Neural cell (in vitro differentiated cells): ENCODE measurements at regions not wholly inside any gene's neighbourhood (a gene's known extent, or its start where the extent isn't known, plus 50 kb on each side); places are given as distances from the start of the nearest gene placed in this dataset.

ENCODE experiments used
- H2AFZ ChIP-seq: fragments of 200-600, 300-800 bp; sonication (generic), shearing (Covaris generic); 2 replicates; pipeline ENCODE4 v1.6.0; 2014; ENCODE audit warnings: low read depth, mild to moderate bottlenecking, antibody characterized with exemption, low read length, moderate library complexity
- H3F3A ChIP-seq: fragments of 200-600 bp; shearing (Covaris generic); 2 replicates; pipeline ENCODE4 v1.6.1; 2016; ENCODE audit warnings: mild to moderate bottlenecking, moderate library complexity, mixed read lengths, antibody characterized with exemption, low read length; ENCODE audit not compliant: insufficient read depth, poor library complexity, severe bottlenecking
- H3K27ac ChIP-seq: fragments of 200-600, 300-800 bp; sonication (generic), shearing (Covaris generic); 2 replicates; pipeline ENCODE4 v1.5.1; 2014; ENCODE audit warnings: mild to moderate bottlenecking, low read length, moderate library complexity
- H3K27me3 ChIP-seq: fragments of 300-800, 200-600 bp; sonication (generic), shearing (Covaris generic); 2 replicates; pipeline ENCODE4 v1.6.0; 2014; ENCODE audit warnings: mild to moderate bottlenecking, low read depth, low read length, moderate library complexity; ENCODE audit not compliant: insufficient read depth
- H3K36me3 ChIP-seq: fragments of 300-800, 200-600 bp; sonication (generic), shearing (Covaris generic); 2 replicates; pipeline ENCODE4 v1.5.1; 2014; ENCODE audit warnings: mild to moderate bottlenecking, antibody characterized with exemption, low read length, moderate library complexity; ENCODE audit not compliant: insufficient read depth
- H3K4me2 ChIP-seq: fragments of 300-800, 200-600 bp; sonication (generic), shearing (Covaris generic); 2 replicates; pipeline ENCODE4 v1.6.0; 2014; ENCODE audit warnings: mild to moderate bottlenecking, low read length
- H3K4me3 ChIP-seq: fragments of 300-800, 200-600 bp; sonication (generic), shearing (Covaris generic); 2 replicates; pipeline ENCODE4 v1.5.1; 2014; ENCODE audit warnings: mild to moderate bottlenecking, low read length, moderate library complexity
- H3K79me2 ChIP-seq: fragments of 200-600 bp; shearing (Covaris generic); replicated peaks from 2 replicates; pipeline ENCODE4 v1.6.0; 2014; ENCODE audit warnings: mild to moderate bottlenecking, low read length, moderate library complexity; ENCODE audit not compliant: insufficient read depth
- H3K9ac ChIP-seq: fragments of 300-800, 200-600 bp; sonication (generic), shearing (Covaris generic); 2 replicates; pipeline ENCODE4 v1.6.1; 2016; ENCODE audit warnings: mild to moderate bottlenecking, low read length, mixed read lengths
- H3K9me2 ChIP-seq: fragments of 200-600 bp; shearing (Covaris generic); 2 replicates; pipeline ENCODE4 v1.6.1; 2016; ENCODE audit warnings: mild to moderate bottlenecking, low read length, mixed read lengths; ENCODE audit not compliant: insufficient read depth
- H3K9me3 ChIP-seq: fragments of 200-600, 300-800 bp; sonication (generic), shearing (Covaris generic); 2 replicates; pipeline ENCODE4 v1.6.1; 2016; ENCODE audit warnings: mild to moderate bottlenecking, mixed run types, low read length, moderate library complexity, mixed read lengths
- H4K20me1 ChIP-seq: fragments of 200-600 bp; shearing (Covaris generic); 2 replicates; pipeline ENCODE4 v1.6.1; 2016; ENCODE audit warnings: mild to moderate bottlenecking, mixed run types; ENCODE audit not compliant: insufficient read depth
- EP300 ChIP-seq: fragments of 450-650 bp; conservative IDR thresholded peaks from 2 replicates; pipeline ENCODE4 v1.6.1; 2014; ENCODE audit warnings: antibody characterized with exemption, mild to moderate bottlenecking, moderate library complexity; ENCODE audit not compliant: poor library complexity, severe bottlenecking
- EZH2 ChIP-seq: fragments of 200-600, 300-800 bp; shearing (Covaris generic), sonication (generic); IDR thresholded peaks from 2 replicates; pipeline ENCODE4 v1.6.1; 2014; ENCODE audit warnings: antibody characterized with exemption, low read length, borderline replicate concordance, mild to moderate bottlenecking; ENCODE audit not compliant: insufficient read depth, poor library complexity, severe bottlenecking
- MXI1 ChIP-seq: fragments of 450-650 bp; conservative IDR thresholded peaks from 2 replicates; pipeline ENCODE4 v1.6.1; 2014; ENCODE audit warnings: antibody characterized with exemption, mild to moderate bottlenecking; ENCODE audit not compliant: poor library complexity, severe bottlenecking
- POLR2AphosphoS5 ChIP-seq: IDR thresholded peaks from 2 replicates; pipeline ENCODE4 v1.6.1; 2012
- RAD21 ChIP-seq: fragments of 450-650 bp; conservative IDR thresholded peaks from 2 replicates; pipeline ENCODE4 v1.6.1; 2014; ENCODE audit warnings: antibody characterized with exemption, mild to moderate bottlenecking, moderate library complexity
- SMC3 ChIP-seq: fragments of 450-650 bp; conservative IDR thresholded peaks from 2 replicates; pipeline ENCODE4 v1.6.1; 2014; ENCODE audit warnings: antibody characterized with exemption, mild to moderate bottlenecking, moderate library complexity; ENCODE audit not compliant: poor library complexity
- TAF1 ChIP-seq: IDR thresholded peaks from 2 replicates; pipeline ENCODE4 v1.6.1; 2012; ENCODE audit warnings: low read depth
- TF ChIP-seq, protein P1 (sequence below): fragments of 450-650 bp; IDR thresholded peaks from 2 replicates; pipeline ENCODE4 v1.5.1; 2014; ENCODE audit warnings: antibody characterized with exemption, mild to moderate bottlenecking, moderate library complexity; ENCODE audit not compliant: poor library complexity, severe bottlenecking
- TF ChIP-seq, protein P2 (sequence below): IDR thresholded peaks from 2 replicates; pipeline ENCODE4 v1.6.1; 2012; ENCODE audit warnings: borderline replicate concordance

DNA sequence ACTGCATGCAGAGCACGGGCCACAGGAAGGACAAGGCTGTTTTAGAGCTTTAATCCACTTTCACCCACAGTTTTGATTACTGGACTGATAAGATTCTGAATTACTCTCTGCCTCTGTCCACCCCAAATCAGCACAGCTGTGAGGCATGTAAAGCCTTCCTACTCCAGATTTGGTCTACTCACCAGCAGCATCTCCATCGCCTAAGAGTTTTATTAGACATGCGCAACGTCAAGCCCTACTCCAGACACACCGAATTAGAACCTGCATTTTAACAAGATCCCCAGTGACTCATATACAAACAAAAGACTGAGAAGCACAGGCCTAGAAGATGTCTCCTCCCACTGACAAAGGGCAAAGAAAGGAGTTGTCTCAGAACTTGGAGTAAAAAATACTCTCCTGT lies 221.2 kb downstream of the TUSC7 start:
- no peaks in the 10 kb centered on the region for H3K9me3 ChIP-seq
- no peak overlapping the region for H3K27ac ChIP-seq
- no peak overlapping the region for H2AFZ ChIP-seq
- H3K27me3 ChIP-seq: no peaks in the 10 kb centered on the region
- H3K79me2 ChIP-seq: no peaks in the 10 kb centered on the region
- H3K9me2 ChIP-seq: no peaks in the 10 kb centered on the region
- no peaks in the 10 kb centered on the region for H3F3A ChIP-seq
- TF ChIP-seq, protein P1, sequence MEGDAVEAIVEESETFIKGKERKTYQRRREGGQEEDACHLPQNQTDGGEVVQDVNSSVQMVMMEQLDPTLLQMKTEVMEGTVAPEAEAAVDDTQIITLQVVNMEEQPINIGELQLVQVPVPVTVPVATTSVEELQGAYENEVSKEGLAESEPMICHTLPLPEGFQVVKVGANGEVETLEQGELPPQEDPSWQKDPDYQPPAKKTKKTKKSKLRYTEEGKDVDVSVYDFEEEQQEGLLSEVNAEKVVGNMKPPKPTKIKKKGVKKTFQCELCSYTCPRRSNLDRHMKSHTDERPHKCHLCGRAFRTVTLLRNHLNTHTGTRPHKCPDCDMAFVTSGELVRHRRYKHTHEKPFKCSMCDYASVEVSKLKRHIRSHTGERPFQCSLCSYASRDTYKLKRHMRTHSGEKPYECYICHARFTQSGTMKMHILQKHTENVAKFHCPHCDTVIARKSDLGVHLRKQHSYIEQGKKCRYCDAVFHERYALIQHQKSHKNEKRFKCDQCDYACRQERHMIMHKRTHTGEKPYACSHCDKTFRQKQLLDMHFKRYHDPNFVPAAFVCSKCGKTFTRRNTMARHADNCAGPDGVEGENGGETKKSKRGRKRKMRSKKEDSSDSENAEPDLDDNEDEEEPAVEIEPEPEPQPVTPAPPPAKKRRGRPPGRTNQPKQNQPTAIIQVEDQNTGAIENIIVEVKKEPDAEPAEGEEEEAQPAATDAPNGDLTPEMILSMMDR: no peak
- TF ChIP-seq SMC3 (no peak), RAD21 (no peak), MXI1 (no peak), EZH2 (no peak), POLR2AphosphoS5 (no peak), EP300 (no peak), TAF1 (no peak)
- TF ChIP-seq, protein P2, sequence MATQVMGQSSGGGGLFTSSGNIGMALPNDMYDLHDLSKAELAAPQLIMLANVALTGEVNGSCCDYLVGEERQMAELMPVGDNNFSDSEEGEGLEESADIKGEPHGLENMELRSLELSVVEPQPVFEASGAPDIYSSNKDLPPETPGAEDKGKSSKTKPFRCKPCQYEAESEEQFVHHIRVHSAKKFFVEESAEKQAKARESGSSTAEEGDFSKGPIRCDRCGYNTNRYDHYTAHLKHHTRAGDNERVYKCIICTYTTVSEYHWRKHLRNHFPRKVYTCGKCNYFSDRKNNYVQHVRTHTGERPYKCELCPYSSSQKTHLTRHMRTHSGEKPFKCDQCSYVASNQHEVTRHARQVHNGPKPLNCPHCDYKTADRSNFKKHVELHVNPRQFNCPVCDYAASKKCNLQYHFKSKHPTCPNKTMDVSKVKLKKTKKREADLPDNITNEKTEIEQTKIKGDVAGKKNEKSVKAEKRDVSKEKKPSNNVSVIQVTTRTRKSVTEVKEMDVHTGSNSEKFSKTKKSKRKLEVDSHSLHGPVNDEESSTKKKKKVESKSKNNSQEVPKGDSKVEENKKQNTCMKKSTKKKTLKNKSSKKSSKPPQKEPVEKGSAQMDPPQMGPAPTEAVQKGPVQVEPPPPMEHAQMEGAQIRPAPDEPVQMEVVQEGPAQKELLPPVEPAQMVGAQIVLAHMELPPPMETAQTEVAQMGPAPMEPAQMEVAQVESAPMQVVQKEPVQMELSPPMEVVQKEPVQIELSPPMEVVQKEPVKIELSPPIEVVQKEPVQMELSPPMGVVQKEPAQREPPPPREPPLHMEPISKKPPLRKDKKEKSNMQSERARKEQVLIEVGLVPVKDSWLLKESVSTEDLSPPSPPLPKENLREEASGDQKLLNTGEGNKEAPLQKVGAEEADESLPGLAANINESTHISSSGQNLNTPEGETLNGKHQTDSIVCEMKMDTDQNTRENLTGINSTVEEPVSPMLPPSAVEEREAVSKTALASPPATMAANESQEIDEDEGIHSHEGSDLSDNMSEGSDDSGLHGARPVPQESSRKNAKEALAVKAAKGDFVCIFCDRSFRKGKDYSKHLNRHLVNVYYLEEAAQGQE: no peak
- H4K20me1 ChIP-seq: no peaks in the 10 kb centered on the region
- no peak overlapping the region for H3K4me3 ChIP-seq
- no peak overlapping the region for H3K4me2 ChIP-seq
- H3K36me3 ChIP-seq: no peaks in the 10 kb centered on the region
- H3K9ac ChIP-seq: no peak overlapping the region

DNA sequence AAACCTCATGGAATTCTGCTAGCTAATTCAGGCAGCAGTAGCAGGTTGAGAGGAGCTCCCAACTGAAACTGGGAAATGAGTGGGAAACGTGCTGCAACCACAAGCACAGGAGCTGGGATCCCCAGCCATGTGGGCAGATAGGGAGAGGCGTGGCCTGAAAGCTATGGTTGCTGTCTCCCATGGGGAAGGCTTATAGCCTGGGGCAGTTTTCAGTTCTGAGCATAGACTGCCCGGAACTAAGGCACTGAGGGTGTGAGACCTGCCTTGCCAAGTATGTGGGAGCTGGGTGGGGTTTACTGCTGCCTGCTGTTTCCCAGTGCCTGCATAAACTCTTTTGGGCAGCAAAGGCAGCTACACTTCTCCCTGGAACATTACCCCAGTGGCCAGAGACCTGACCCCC lies 229.5 kb downstream of the TUSC7 start:
- H3K9me3 ChIP-seq: no peaks in the 10 kb centered on the region
- TF ChIP-seq, protein P2: no peak
- TF ChIP-seq, protein P1: no peak
- TF ChIP-seq MXI1 (no peak), SMC3 (no peak), POLR2AphosphoS5 (no peak), TAF1 (no peak), EZH2 (no peak), EP300 (no peak), RAD21 (no peak)
- no peaks in the 10 kb centered on the region for H3K27me3 ChIP-seq
- no peak overlapping the region for H3K4me3 ChIP-seq
- H3K36me3 ChIP-seq: no peaks in the 10 kb centered on the region
- H3K4me2 ChIP-seq: no peak overlapping the region
- no peaks in the 10 kb centered on the region for H3K9me2 ChIP-seq
- H3K27ac ChIP-seq: no peak overlapping the region
- no peak overlapping the region for H3K9ac ChIP-seq
- no peaks in the 10 kb centered on the region for H4K20me1 ChIP-seq
- H3K79me2 ChIP-seq: no peaks in the 10 kb centered on the region
- H2AFZ ChIP-seq: no peak overlapping the region
- H3F3A ChIP-seq: no peaks in the 10 kb centered on the region
